GM12874 (cell line): ENCODE measurements at regions not wholly inside any gene's neighbourhood (a gene's known extent, or its start where the extent isn't known, plus 50 kb on each side); places are given as distances from the start of the nearest gene placed in this dataset.

Experiments used
- CTCF ChIP-seq: IDR thresholded peaks from 2 replicates; pipeline ENCODE4 v1.5.1; 2011; ENCODE audit warnings: low read depth, mild to moderate bottlenecking, control low read depth, low read length, moderate library complexity; ENCODE audit not compliant: insufficient read depth

- no peak for TF ChIP-seq CTCF
These were observed 435.3 kb upstream of the ZFHX3 start for GRCh38 chr16:73483076-73483791.

- TF ChIP-seq CTCF: no peak
These were observed 434.4 kb upstream of the ZFHX3 start for GRCh38 chr16:73482310-73482709.

- no peak for TF ChIP-seq CTCF
These were observed 432.5 kb upstream of the ZFHX3 start for GRCh38 chr16:73480381-73480780.

- no peak for TF ChIP-seq CTCF
These were observed 425.8 kb upstream of the ZFHX3 start for GRCh38 chr16:73473713-73474112.

- TF ChIP-seq CTCF: no peak
These were observed 416.9 kb upstream of the ZFHX3 start for GRCh38 chr16:73464834-73465233.

- TF ChIP-seq CTCF: no peak
These were observed 411.7 kb upstream of the ZFHX3 start for GRCh38 chr16:73459586-73459985.

GRCh38 chr16:73457851-73458250, 409.9 kb upstream of the ZFHX3 start:
- no peak for TF ChIP-seq CTCF
